ENCODE measurements at regions not wholly inside any gene's neighbourhood (a gene's known extent, or its start where the extent isn't known, plus 50 kb on each side); places are given as distances from the start of the nearest gene placed in this dataset.

DNA sequence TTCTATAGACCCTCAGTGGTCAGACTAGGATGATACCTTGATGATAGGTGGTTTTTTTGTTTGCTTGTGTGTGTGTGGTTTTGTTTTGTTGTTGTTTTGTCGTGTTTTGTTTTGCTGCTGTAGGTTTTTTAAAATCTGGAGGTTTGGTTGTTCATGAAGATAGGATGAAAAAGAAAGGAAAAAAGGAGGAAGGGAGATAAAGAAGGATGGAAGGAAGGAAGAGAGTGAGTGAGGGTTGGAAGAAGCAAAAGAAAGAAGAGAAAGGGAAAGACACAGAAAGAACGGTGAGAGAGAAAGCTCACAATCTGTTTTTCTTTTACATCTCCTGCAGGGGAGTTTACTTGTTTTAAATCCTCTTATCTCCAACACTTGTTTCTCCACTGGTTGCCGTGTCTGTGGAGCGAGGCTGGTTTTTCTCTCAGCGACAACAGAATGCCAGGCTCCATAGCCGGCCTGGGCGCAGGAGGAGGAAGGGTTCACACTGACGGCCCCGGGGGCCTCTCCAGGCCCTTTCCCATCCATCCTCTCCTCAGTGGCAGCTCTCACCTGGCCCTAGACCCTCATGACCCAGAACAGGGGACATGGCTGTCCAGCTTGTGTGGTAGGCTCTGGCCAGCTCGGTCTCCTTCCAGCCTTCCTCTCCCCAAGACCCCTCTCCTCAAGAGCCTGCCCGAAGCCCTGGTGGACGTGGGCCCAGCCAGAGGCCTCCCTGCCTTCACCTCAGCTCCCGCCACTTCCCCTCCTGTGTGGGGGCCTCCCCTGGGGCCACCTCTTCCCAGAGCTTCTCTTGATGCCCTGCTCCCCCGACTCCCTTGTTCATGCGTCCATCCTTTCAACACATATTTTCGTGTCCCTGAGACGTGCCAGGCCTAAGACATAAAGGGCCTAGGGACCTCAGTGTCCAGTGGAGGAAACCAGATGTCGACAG, 168.4 kb downstream of the VEGFA start:
- TF ChIP-seq, protein P1, sequence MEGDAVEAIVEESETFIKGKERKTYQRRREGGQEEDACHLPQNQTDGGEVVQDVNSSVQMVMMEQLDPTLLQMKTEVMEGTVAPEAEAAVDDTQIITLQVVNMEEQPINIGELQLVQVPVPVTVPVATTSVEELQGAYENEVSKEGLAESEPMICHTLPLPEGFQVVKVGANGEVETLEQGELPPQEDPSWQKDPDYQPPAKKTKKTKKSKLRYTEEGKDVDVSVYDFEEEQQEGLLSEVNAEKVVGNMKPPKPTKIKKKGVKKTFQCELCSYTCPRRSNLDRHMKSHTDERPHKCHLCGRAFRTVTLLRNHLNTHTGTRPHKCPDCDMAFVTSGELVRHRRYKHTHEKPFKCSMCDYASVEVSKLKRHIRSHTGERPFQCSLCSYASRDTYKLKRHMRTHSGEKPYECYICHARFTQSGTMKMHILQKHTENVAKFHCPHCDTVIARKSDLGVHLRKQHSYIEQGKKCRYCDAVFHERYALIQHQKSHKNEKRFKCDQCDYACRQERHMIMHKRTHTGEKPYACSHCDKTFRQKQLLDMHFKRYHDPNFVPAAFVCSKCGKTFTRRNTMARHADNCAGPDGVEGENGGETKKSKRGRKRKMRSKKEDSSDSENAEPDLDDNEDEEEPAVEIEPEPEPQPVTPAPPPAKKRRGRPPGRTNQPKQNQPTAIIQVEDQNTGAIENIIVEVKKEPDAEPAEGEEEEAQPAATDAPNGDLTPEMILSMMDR (IDR thresholded peaks at IDR 0.05): no peak
- TF ChIP-seq EZH2phosphoT487 (IDR thresholded peaks at IDR 0.05; ENCODE audit: borderline replicate concordance, low read depth): no peak

All from SK-N-SH (cell line).